ENCODE measurements at regions not wholly inside any gene's neighbourhood (a gene's known extent, or its start where the extent isn't known, plus 50 kb on each side); places are given as distances from the start of the nearest gene placed in this dataset.

- Histone ChIP-seq H3K4me2 (ENCODE audit: insufficient read depth, low read length) (no peak overlapping the region), H3K9me3 (replicated peaks; ENCODE audit: control insufficient read depth, insufficient read depth, low read length) (no peaks in the 10 kb centered on the region), H2AFZ (ENCODE audit: low read depth, low read length) (no peak overlapping the region), H3K9ac (replicated peaks; ENCODE audit: extremely low read depth, insufficient read depth, low read length) (no peak overlapping the region), H3K9me1 (replicated peaks; ENCODE audit: control insufficient read depth, extremely low read depth, insufficient read depth, low read length) (no peaks in the 10 kb centered on the region), H3K4me1 (ENCODE audit: control insufficient read depth, extremely low read depth, insufficient read depth, low read length) (no peaks in the 10 kb centered on the region), H3K27me3 (ENCODE audit: control insufficient read depth in 2 of 2, insufficient read depth in 2 of 2, low read length in 2 of 2) (no peaks in the 10 kb centered on the region), H3K27ac (ENCODE audit: insufficient read depth, low read depth, low read length) (no peak overlapping the region), H3K4me3 (replicated peaks in 1 of 3; ENCODE audit: insufficient read depth in 1 of 3, low read depth in 1 of 3, low read length in 3 of 3) (no peak overlapping the region), H4K20me1 (replicated peaks; ENCODE audit: control insufficient read depth, extremely low read depth, insufficient read depth, low read length) (no peaks in the 10 kb centered on the region), H3K79me2 (ENCODE audit: control insufficient read depth, insufficient read depth, low read length) (no peaks in the 10 kb centered on the region), H3K36me3 (ENCODE audit: control insufficient read depth in 2 of 2, extremely low read depth in 1 of 2, insufficient read depth in 2 of 2, low read length in 2 of 2) (no peaks in the 10 kb centered on the region)
- TF ChIP-seq JUN (IDR thresholded peaks at IDR 0.05; ENCODE audit: borderline replicate concordance, insufficient read depth, insufficient read length, low read depth) (no peak), EZH2 (IDR thresholded peaks at IDR 0.05; ENCODE audit: borderline replicate concordance, low read depth, low read length, severe bottlenecking) (no peak), MYC (IDR thresholded peaks at IDR 0.05; ENCODE audit: low read depth, low read length) (no peak), FOS (IDR thresholded peaks at IDR 0.05; ENCODE audit: borderline replicate concordance, insufficient read depth, low read length) (no peak), MAX (IDR thresholded peaks at IDR 0.05; ENCODE audit: insufficient read depth, insufficient read length) (no peak), POLR2AphosphoS5 (IDR thresholded peaks at IDR 0.05; ENCODE audit: insufficient read depth, low read depth, low read length) (no peak), GATA2 (IDR thresholded peaks at IDR 0.05; ENCODE audit: insufficient read depth, insufficient read length, low read depth, low read length) (no peak), POLR2A (IDR thresholded peaks at IDR 0.05; ENCODE audit: low read depth, low read length) (no peak)
- TF ChIP-seq, protein P1, sequence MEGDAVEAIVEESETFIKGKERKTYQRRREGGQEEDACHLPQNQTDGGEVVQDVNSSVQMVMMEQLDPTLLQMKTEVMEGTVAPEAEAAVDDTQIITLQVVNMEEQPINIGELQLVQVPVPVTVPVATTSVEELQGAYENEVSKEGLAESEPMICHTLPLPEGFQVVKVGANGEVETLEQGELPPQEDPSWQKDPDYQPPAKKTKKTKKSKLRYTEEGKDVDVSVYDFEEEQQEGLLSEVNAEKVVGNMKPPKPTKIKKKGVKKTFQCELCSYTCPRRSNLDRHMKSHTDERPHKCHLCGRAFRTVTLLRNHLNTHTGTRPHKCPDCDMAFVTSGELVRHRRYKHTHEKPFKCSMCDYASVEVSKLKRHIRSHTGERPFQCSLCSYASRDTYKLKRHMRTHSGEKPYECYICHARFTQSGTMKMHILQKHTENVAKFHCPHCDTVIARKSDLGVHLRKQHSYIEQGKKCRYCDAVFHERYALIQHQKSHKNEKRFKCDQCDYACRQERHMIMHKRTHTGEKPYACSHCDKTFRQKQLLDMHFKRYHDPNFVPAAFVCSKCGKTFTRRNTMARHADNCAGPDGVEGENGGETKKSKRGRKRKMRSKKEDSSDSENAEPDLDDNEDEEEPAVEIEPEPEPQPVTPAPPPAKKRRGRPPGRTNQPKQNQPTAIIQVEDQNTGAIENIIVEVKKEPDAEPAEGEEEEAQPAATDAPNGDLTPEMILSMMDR (IDR thresholded peaks at IDR 0.05; ENCODE audit: extremely low read depth in 1 of 2, insufficient read depth in 1 of 2, low read depth in 1 of 2, low read length in 2 of 2): no peak
- no TSS peak for BruUV-seq (replicated peaks)
- dilution Hi-C loops (cut with MboI; ENCODE audit: extremely low pct_ligation_motif_present, low sequenced_read_pairs) (no loop called here), intact Hi-C loops (cut with micrococcal nuclease) (no loop called here)
- ChIA-PET CTCF (no interaction called here), POLR2A (no interaction called here)
- DNase-seq (ENCODE audit: low read depth, low spot score) (no peak), FAIRE-seq (no peak)
Measured at GRCh38 chr4:58636381-58636780, 1526.2 kb upstream of the IGFBP7 start.

Measured in endothelial cell of umbilical vein (primary cell).